Transverse colon (tissue), 4 donors: ENCODE measurements at regions not wholly inside any gene's neighbourhood (a gene's known extent, or its start where the extent isn't known, plus 50 kb on each side); places are given as distances from the start of the nearest gene placed in this dataset.

Experiments used
- DNase-seq: peaks from one replicate; pipeline ENCODE4 v3.0.0-alpha.2; 2019
- H3K27ac ChIP-seq, 4 donors: fragments of 200-600 bp; sonication (generic); 2 replicates each; pipeline ENCODE4 v1.5.1; 2016 to 2018; ENCODE audit warnings: inconsistent platforms in 4 of 4
- H3K27me3 ChIP-seq: fragments of 200-600 bp; sonication (generic); 2 replicates; pipeline ENCODE4 v1.5.1; 2017; ENCODE audit warnings: inconsistent platforms
- H3K36me3 ChIP-seq, 4 donors: fragments of 200-600 bp; sonication (generic); 2 replicates each; pipeline ENCODE4 v1.5.1; 2017 to 2019; ENCODE audit warnings: inconsistent platforms in 4 of 4
- H3K4me1 ChIP-seq, 4 donors: fragments of 200-600 bp; sonication (generic); 2 replicates each; pipeline ENCODE4 v1.5.1; 2017 to 2020; ENCODE audit warnings: inconsistent platforms in 4 of 4
- H3K4me3 ChIP-seq, 4 donors: fragments of 200-600 bp; sonication (generic); 1 replicate in 1 of 4; 2 replicates in 3 of 4; pipeline versions ENCODE4 v1.5.1 to v1.6.1; 2017 to 2019; ENCODE audit warnings: inconsistent platforms in 4 of 4
- H3K9me3 ChIP-seq, 2 donors: fragments of 200-600 bp; sonication (generic); 2 replicates each; pipeline ENCODE4 v1.5.1; 2017 to 2019; ENCODE audit warnings: inconsistent platforms in 2 of 2
- CTCF ChIP-seq, 5 experiments: fragments of 200-600 bp in 3 of 5; fragments of 450-650 bp in 2 of 5; sonication (generic) in 3 of 5; IDR thresholded peaks; 1 replicate in 2 of 5; 2 replicates in 3 of 5; pipeline ENCODE4 v1.5.1; 2016 to 2017; ENCODE audit warnings: antibody characterized with exemption in 5 of 5, inconsistent platforms in 3 of 5, mild to moderate bottlenecking in 2 of 5, moderate library complexity in 1 of 5
- EP300 ChIP-seq: sonication (generic); formaldehyde crosslinking; IDR thresholded peaks from one replicate; pipeline ENCODE4 v1.6.1; 2017; ENCODE audit warnings: antibody characterized with exemption, low read depth
- POLR2A ChIP-seq: fragments of 450-650 bp; IDR thresholded peaks from one replicate; pipeline ENCODE4 v1.6.1; 2016; ENCODE audit warnings: antibody characterized with exemption, mild to moderate bottlenecking, moderate library complexity
- POLR2AphosphoS5 ChIP-seq, 3 donors: sonication (generic); formaldehyde crosslinking; IDR thresholded peaks; one replicate each; pipeline ENCODE4 v1.6.1; 2016; ENCODE audit warnings: antibody characterized with exemption in 3 of 3
- WGBS, 2 donors: methylation state at CpG; one replicate each; pipeline ENCODE4 v1.1.5; 2018; ENCODE audit warnings: low coverage in 1 of 2; 5-methylcytosine and 5-hydroxymethylcytosine counted together
- in situ Hi-C, 4 donors: fragments of 200-750 bp; cut with MboI; loops; one replicate each; pipeline versions ENCODE4 v1.15.0 to v1.15.1; 2017; ENCODE audit warnings: low sequenced_read_pairs in 3 of 4, low pct_ligation_motif_present in 1 of 4, low pct_unique_long_range_greater_than_20kb in 1 of 4
- intact Hi-C: fragments of 100-400 bp; cut with DNase I; formaldehyde crosslinking; loops from one replicate; pipeline ENCODE4 v1.15.1; 2023; ENCODE audit warnings: low total_unique reads

DNA sequence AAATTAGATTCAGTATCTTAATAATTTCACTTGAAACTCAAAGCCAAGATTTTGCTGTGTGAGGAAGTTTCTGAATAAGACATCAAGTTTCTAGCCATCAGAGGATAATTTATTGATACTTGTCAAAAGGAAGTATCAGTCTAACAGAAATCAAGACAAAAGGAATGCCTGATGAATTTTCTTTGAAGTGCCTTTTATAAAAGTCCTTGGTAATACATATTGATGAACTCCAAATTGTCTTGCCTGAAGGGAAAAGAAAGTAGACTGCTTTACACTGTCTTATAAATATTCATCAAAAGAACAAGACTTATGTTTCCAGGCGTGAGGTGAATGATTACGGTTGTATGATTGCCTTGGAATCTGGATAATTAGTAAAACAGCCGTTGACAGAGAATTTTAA is 986.0 kb upstream of the MAP3K7 start:
- 84 to 87% methylated on average over 3 of the region's 3 CpGs for WGBS, 2 donors
- Histone ChIP-seq H3K4me1 (no peaks in the 10 kb centered on the region), H3K27me3 (no peaks in the 10 kb centered on the region), H3K9me3 (no peaks in the 10 kb centered on the region), H3K36me3 (no peaks in the 10 kb centered on the region), H3K27ac (no peak overlapping the region), H3K4me3 (no peak overlapping the region)
- intact Hi-C loops: no loop called here
- no peak for DNase-seq
- no peak for TF ChIP-seq POLR2AphosphoS5 (IDR thresholded peaks at IDR 0.05)
- TF ChIP-seq POLR2A: no peak
- TF ChIP-seq CTCF (IDR thresholded peaks at IDR 0.05): no peak
- no peak for TF ChIP-seq EP300
- in situ Hi-C loops: no loop called here

DNA sequence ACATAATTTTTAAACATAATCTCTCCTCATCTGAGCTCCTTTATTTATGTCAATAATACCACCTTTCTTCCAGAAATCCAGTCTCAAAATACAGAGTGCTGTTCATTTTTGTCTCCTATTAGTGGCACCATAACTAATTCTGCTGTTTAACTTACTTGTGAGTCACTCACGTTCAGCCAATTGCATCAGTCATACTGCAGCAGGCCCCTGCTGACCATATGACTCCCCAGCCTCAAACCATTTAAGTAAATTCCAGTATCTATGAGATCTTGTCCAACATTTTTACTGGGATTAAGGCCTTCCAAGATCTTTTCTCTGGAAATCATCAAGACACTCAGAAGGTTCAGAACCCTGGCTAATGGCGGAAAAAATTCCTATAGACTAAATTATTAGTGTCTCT is 982.2 kb upstream of the MAP3K7 start:
- H3K36me3 ChIP-seq: no peaks in the 10 kb centered on the region
- in situ Hi-C loops: no loop called here
- no peak for TF ChIP-seq POLR2A
- no peak for TF ChIP-seq CTCF (IDR thresholded peaks at IDR 0.05)
- no peak for TF ChIP-seq EP300
- TF ChIP-seq POLR2AphosphoS5 (IDR thresholded peaks at IDR 0.05): no peak
- intact Hi-C loops: no loop called here
- 62 to 90% methylated on average over 2 of the region's 2 CpGs for WGBS, 2 donors
- DNase-seq: no peak
- no peaks in the 10 kb centered on the region for H3K9me3 ChIP-seq
- no peaks in the 10 kb centered on the region for H3K4me1 ChIP-seq
- no peak overlapping the region for H3K4me3 ChIP-seq
- H3K27ac ChIP-seq: no peak overlapping the region
- H3K27me3 ChIP-seq: no peaks in the 10 kb centered on the region

DNA sequence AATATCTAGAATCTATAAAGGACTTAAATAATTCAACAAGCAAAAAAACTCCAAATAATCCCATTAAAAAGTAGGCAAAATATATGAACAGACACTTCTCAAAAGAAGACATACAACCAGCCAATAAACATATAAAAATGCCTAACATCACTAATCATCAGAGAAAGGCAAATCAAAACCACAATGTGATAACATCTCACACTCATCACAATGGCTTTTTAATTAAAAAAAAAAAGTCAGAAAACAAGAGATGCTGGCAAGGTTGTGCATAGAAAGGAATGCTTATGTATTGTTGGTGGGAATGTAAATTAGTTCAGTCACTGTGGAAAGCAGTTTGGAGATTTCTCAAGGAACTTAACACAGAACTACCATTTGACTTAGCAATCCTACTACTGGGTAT is 979.6 kb upstream of the MAP3K7 start:
- no peaks in the 10 kb centered on the region for H3K9me3 ChIP-seq
- no peaks in the 10 kb centered on the region for H3K27me3 ChIP-seq
- no peak overlapping the region for H3K4me3 ChIP-seq
- TF ChIP-seq POLR2AphosphoS5 (IDR thresholded peaks at IDR 0.05): no peak
- TF ChIP-seq EP300: no peak
- in situ Hi-C loops (no loop called here), intact Hi-C loops (no loop called here)
- no peaks in the 10 kb centered on the region for H3K4me1 ChIP-seq
- no peak for DNase-seq
- no peaks in the 10 kb centered on the region for H3K36me3 ChIP-seq
- H3K27ac ChIP-seq: no peak overlapping the region

- no peak for DNase-seq
- H3K27ac ChIP-seq: no peak overlapping the region
- H3K27me3 ChIP-seq: no peaks in the 10 kb centered on the region
- H3K4me3 ChIP-seq: no peak overlapping the region
- 59 to 65% methylated on average over 3 of the region's 3 CpGs for WGBS, 2 donors
- H3K36me3 ChIP-seq: no peaks in the 10 kb centered on the region
- intact Hi-C loops (no loop called here), in situ Hi-C loops (no loop called here)
- TF ChIP-seq CTCF (IDR thresholded peaks at IDR 0.05) (no peak), EP300 (no peak), POLR2A (no peak), POLR2AphosphoS5 (IDR thresholded peaks at IDR 0.05) (no peak)
- no peaks in the 10 kb centered on the region for H3K4me1 ChIP-seq
- H3K9me3 ChIP-seq: no peaks in the 10 kb centered on the region
Measured at GRCh38 chr6:91565207-91565606, 978.3 kb upstream of the MAP3K7 start.

GRCh38 chr6:91562955-91563354 is 976.1 kb upstream of the MAP3K7 start:
- H3K4me1 ChIP-seq: no peaks in the 10 kb centered on the region
- intact Hi-C loops: no loop called here
- no peak for TF ChIP-seq EP300
- no peak for TF ChIP-seq POLR2A
- no peak for TF ChIP-seq CTCF (IDR thresholded peaks at IDR 0.05)
- TF ChIP-seq POLR2AphosphoS5 (IDR thresholded peaks at IDR 0.05): no peak
- H3K27me3 ChIP-seq: no peaks in the 10 kb centered on the region
- no peak for DNase-seq
- in situ Hi-C loops: no loop called here
- H3K4me3 ChIP-seq: no peak overlapping the region
- H3K27ac ChIP-seq: no peak overlapping the region
- no peaks in the 10 kb centered on the region for H3K36me3 ChIP-seq
- no peaks in the 10 kb centered on the region for H3K9me3 ChIP-seq
- 75 to 78% methylated on average over 3 of the region's 3 CpGs for WGBS, 2 donors
